Central memory CD8-positive, alpha-beta T cell (primary cell): ENCODE measurements at regions not wholly inside any gene's neighbourhood (a gene's known extent, or its start where the extent isn't known, plus 50 kb on each side); places are given as distances from the start of the nearest gene placed in this dataset.

Source experiments
- ATAC-seq: fragments of 150-1000 bp; cut with Tn5 transposase; replicated peaks from 2 replicates; pipeline ENCODE4 v1.10.0; 2022; ENCODE audit warnings: mild to moderate bottlenecking, moderate FRiP score, moderate number of reproducible peaks; ENCODE audit not compliant: poor library complexity, severe bottlenecking; ENCODE audit errors: extremely low read depth
- DNase-seq, 2 donors: peaks; one replicate each; pipeline ENCODE4 v3.0.0; 2021; ENCODE audit warnings: low spot score in 2 of 2
- H3K27ac Mint-ChIP-seq: one replicate; pipeline ENCODE4 v1.8.0; 2022; ENCODE audit warnings: low read depth, mild to moderate bottlenecking, moderate library complexity, mixed read lengths
- H3K27me3 Mint-ChIP-seq: one replicate; pipeline ENCODE4 v1.8.0; 2022; ENCODE audit warnings: mixed read lengths
- H3K36me3 Mint-ChIP-seq: one replicate; pipeline ENCODE4 v1.8.0; 2022; ENCODE audit warnings: mild to moderate bottlenecking, moderate library complexity, mixed read lengths; ENCODE audit not compliant: insufficient read depth
- H3K4me1 Mint-ChIP-seq: one replicate; pipeline ENCODE4 v1.8.0; 2022; ENCODE audit warnings: mixed read lengths
- H3K4me3 Mint-ChIP-seq: one replicate; pipeline ENCODE4 v1.8.0; 2022; ENCODE audit warnings: mild to moderate bottlenecking, moderate library complexity, mixed read lengths
- H3K9me3 Mint-ChIP-seq: one replicate; pipeline ENCODE4 v1.8.0; 2022; ENCODE audit warnings: mixed read lengths

DNA sequence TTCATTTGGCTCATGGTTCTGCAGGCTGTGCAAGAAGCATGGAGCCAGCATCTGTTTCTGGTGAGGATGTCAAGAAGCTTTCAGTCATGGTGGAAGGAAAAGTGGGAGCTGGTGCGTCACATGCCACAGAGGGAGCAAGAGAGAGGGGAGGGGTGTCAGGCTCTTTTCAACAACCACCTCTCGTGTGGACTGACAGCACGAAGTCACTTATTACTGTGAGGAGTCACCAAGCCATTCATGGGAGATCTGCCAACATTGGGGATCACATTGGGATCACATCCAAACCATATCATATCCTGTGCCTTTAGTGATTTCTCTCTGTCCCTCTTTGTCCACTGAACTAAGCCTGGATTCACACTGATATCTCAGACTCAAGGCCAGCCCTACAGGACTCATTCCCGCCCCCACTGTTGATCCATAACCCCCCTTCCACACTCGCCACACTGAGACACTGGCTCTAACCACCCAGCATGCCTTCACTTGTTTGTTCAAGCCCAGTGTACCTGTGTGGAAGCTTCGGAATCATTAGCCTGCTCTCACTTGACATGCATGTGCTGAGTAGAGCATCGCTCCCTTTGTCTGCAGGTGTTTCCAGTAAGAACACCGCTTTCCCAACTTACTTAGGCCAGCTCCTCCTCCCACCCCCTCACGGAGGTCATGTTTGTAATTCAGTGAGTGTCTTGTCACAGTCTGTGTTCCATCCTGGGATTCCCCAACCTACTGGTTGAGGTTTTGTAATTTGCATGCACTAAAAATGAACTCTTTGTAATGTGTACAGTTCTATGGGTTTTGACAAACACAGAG is 132.2 kb downstream of the KLF13 start:
- no peak for ATAC-seq
- no peaks in the 10 kb centered on the region for H3K36me3 Mint-ChIP-seq
- H3K4me3 Mint-ChIP-seq, result no peak overlapping the region
- DNase-seq, result no peak
- no peaks in the 10 kb centered on the region for H3K27me3 Mint-ChIP-seq
- H3K9me3 Mint-ChIP-seq, result peaks cover 6% of the 10 kb centered on the region
- H3K27ac Mint-ChIP-seq, result peak overlapping the region; percentile 22
- peaks cover 13% of the 10 kb centered on the region for H3K4me1 Mint-ChIP-seq

GRCh38 chr15:31459400-31459748 is 132.7 kb downstream of the KLF13 start:
- Mint-ChIP-seq H3K4me1 (peaks cover 13% of the 10 kb centered on the region), H3K27ac (peak overlapping the region; percentile 22), H3K36me3 (no peaks in the 10 kb centered on the region), H3K4me3 (no peak overlapping the region), H3K27me3 (no peaks in the 10 kb centered on the region), H3K9me3 (peaks cover 6% of the 10 kb centered on the region)
- ATAC-seq (no peak), DNase-seq (no peak)

- H3K4me3 Mint-ChIP-seq, result no peak overlapping the region
- H3K9me3 Mint-ChIP-seq, result no peaks in the 10 kb centered on the region
- H3K36me3 Mint-ChIP-seq, result no peaks in the 10 kb centered on the region
- no peak overlapping the region for H3K27ac Mint-ChIP-seq
- ATAC-seq, result no peak
- no peak for DNase-seq
- no peaks in the 10 kb centered on the region for H3K27me3 Mint-ChIP-seq
- peaks cover 21% of the 10 kb centered on the region for H3K4me1 Mint-ChIP-seq
Observed at GRCh38 chr15:31461375-31461774, 134.7 kb downstream of the KLF13 start.

- Mint-ChIP-seq H3K36me3 (no peaks in the 10 kb centered on the region), H3K9me3 (no peaks in the 10 kb centered on the region)
Observed at GRCh38 chr15:31461911-31462480, 135.4 kb downstream of the KLF13 start.

GRCh38 chr15:31463521-31464102 is 137.0 kb downstream of the KLF13 start:
- Mint-ChIP-seq H3K9me3 (no peaks in the 10 kb centered on the region), H3K27ac (no peak overlapping the region), H3K27me3 (no peaks in the 10 kb centered on the region), H3K36me3 (no peaks in the 10 kb centered on the region), H3K4me1 (peaks cover 18% of the 10 kb centered on the region), H3K4me3 (no peak overlapping the region)
- no peak for DNase-seq
- ATAC-seq, result no peak

More at GRCh38 chr15:31461911-31462480, 135.4 kb downstream of the KLF13 start:
- peaks cover 21% of the 10 kb centered on the region for H3K4me1 Mint-ChIP-seq
- no peak overlapping the region for H3K27ac Mint-ChIP-seq
- ATAC-seq, result no peak
- H3K4me3 Mint-ChIP-seq, result no peak overlapping the region
- DNase-seq, result no peak
- no peaks in the 10 kb centered on the region for H3K27me3 Mint-ChIP-seq

GRCh38 chr15:31464216-31465082 is 137.8 kb downstream of the KLF13 start:
- H3K9me3 Mint-ChIP-seq, result no peaks in the 10 kb centered on the region
- H3K27ac Mint-ChIP-seq, result no peak overlapping the region
- H3K36me3 Mint-ChIP-seq, result no peaks in the 10 kb centered on the region
- H3K27me3 Mint-ChIP-seq, result no peaks in the 10 kb centered on the region
- H3K4me1 Mint-ChIP-seq, result peaks cover 10% of the 10 kb centered on the region
- ATAC-seq (no peak), DNase-seq (no peak)
- no peak overlapping the region for H3K4me3 Mint-ChIP-seq

DNA sequence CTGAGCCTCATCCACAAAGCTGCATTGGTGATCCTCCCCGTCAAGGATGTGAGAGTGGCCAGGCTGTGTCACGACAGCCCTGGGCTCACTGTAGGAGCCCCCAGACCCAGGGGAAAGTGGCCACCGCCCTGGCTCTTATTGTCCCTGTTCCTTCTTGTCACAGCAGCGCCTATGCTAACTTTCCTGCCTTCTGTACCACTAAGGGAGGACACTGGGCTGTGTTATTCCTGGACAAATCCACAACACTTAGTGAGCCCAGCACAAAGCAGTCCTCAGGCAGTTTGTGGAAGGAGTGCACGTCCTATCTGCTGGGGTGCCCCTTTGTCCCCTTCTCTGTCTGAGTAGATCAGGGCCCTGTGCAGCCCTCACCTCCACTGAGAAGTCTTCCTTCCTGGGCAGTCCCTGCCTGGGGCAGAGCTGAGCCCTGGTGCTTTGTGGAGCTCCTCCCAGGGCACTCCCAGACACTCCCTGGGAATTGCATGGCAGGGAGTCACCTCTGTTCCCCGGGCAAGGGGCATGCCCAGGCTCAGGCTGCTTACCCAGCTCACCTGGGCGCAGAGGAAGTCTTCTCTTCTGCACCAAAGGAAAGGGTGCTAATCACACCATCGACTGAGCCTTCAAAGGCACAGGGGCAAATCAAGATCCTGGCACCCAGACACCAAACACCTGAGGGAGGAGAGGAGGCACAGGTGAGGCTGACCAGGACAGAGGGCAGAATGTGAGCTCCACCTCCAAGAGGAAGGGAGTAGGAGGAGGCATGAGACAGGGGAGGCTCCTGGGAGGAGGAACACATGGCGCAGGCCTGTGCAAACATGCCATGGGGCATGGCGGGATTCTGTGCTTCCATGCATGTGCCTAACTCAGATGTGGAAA is 138.7 kb downstream of the KLF13 start:
- Mint-ChIP-seq H3K9me3 (no peaks in the 10 kb centered on the region), H3K4me3 (no peak overlapping the region), H3K27me3 (no peaks in the 10 kb centered on the region), H3K4me1 (peaks cover 8% of the 10 kb centered on the region), H3K27ac (no peak overlapping the region), H3K36me3 (no peaks in the 10 kb centered on the region)
- ATAC-seq, result no peak
- no peak for DNase-seq

DNA sequence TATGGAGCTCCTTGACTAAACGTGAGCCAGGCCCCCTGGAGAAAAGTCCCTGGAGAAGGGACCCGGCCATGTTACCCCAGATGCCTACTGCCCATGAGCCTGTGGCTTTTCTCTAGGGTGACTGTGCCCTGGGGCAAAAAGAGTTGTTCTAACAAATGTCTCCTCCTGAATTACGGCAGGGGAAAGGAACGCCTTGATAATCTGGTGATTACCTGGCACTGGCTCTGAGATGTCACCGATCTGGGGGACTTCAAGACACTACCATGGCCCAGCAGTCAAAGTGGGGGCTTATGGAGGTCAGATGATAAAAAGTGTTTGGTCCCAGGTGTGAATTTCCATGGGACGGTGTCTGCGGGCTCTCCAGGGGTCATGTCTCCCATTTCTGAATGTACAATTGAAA is 140.7 kb downstream of the KLF13 start:
- H3K4me1 Mint-ChIP-seq, result peaks cover 17% of the 10 kb centered on the region
- no peak overlapping the region for H3K27ac Mint-ChIP-seq
- ATAC-seq, result no peak

DNA sequence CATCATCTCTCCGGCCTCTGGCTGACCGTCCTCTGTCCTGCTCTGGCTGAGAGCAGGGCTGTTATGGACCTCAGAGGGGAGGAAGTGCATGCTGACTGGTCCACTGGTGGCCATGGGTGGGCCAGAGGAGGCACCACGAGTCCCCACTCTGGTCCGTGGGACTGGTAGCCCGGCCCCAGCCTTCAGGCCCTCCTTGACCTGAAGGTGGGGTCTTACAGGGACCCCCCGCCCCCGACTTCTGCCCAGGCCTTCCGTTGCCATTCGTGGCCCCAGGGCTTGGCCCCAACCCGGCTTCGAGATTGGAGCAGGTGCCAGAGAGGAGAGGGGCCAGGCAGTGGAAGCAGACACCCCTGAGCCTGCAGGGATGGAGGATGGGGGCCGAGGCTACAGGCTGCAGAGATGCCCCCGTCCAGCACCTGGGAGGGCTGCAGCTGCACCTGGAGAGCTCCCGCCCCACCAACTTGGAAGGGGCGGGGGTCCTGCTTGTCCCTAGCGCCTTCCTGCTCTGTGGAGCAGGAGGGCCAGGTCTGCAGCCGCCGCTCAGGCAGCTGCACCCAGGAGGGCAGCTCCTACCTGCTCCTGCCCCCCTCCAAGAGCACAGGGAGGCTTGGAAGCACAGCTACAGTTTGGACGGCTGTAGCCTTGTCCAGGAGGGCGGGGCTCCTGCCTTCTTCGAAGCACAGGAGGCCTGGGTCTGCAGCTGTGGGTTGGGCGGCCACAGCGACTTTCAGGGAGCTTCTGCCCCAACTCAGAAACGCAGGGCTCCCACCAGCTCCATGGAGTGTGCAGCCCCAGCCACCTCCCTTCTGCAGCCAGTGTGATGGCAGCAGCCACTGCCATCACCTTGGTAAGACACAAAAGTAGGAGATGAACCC is 142.5 kb downstream of the KLF13 start:
- H3K9me3 Mint-ChIP-seq, result no peaks in the 10 kb centered on the region
- DNase-seq, result no peak
- no peak for ATAC-seq
- H3K4me1 Mint-ChIP-seq, result peaks cover 35% of the 10 kb centered on the region
- no peak overlapping the region for H3K27ac Mint-ChIP-seq
- no peaks in the 10 kb centered on the region for H3K27me3 Mint-ChIP-seq
- peaks cover 1% of the 10 kb centered on the region for H3K36me3 Mint-ChIP-seq
- no peak overlapping the region for H3K4me3 Mint-ChIP-seq

More for the DNA sequence above, 140.7 kb downstream of the KLF13 start:
- DNase-seq, result no peak
- Mint-ChIP-seq H3K4me3 (no peak overlapping the region), H3K36me3 (no peaks in the 10 kb centered on the region), H3K27me3 (no peaks in the 10 kb centered on the region), H3K9me3 (no peaks in the 10 kb centered on the region)

DNA sequence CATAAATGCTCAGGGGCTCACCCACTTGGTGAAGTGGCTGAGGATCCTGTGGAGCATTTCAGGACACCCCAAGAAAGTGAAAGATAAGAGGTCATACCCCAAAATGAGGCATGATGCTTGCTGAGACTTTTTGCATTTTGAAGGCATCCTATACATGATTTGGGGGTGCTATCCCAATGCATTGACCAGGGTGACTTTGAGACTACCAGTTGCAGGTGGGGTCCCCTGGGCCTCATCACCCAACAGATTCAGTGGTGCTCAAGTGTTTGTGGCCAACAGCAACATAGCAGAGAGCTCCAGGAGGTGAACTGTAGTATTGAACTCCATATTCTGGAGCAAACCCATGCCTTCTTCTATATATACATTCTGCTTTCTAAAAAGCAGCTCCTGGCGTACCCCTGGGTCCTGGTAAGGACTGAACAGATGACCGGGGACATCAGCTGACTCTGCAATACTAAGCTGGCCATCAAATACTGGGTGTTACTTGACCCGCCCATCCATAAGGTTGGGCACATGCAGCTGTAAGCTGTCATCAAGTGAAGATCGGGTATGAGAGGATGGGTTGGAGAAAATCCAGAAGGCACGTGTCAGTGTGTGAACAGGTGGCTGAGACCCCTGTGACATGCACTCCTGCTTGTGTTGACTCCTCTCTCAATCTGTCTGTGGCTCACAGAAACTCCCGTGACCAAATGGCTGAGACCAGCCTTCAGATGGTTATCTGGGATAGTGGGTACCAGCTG is 143.3 kb downstream of the KLF13 start:
- ATAC-seq (no peak), DNase-seq (no peak)
- Mint-ChIP-seq H3K9me3 (no peaks in the 10 kb centered on the region), H3K27me3 (no peaks in the 10 kb centered on the region), H3K36me3 (peaks cover 4% of the 10 kb centered on the region), H3K4me3 (no peak overlapping the region), H3K27ac (peak overlapping the region; percentile 48), H3K4me1 (peaks cover 41% of the 10 kb centered on the region)

GRCh38 chr15:31470756-31471155 is 144.1 kb downstream of the KLF13 start:
- H3K4me3 Mint-ChIP-seq, result no peak overlapping the region

More at GRCh38 chr15:31470756-31471155, 144.1 kb downstream of the KLF13 start:
- H3K9me3 Mint-ChIP-seq, result no peaks in the 10 kb centered on the region
- ATAC-seq, result no peak
- no peak for DNase-seq
- peaks cover 38% of the 10 kb centered on the region for H3K4me1 Mint-ChIP-seq
- H3K36me3 Mint-ChIP-seq, result peaks cover 4% of the 10 kb centered on the region
- H3K27ac Mint-ChIP-seq, result peak overlapping the region; percentile 48
- H3K27me3 Mint-ChIP-seq, result no peaks in the 10 kb centered on the region
